PFSK-1 (cell line): ENCODE measurements at regions not wholly inside any gene's neighbourhood (a gene's known extent, or its start where the extent isn't known, plus 50 kb on each side); places are given as distances from the start of the nearest gene placed in this dataset.

Source experiments
- FOXP2 ChIP-seq: optimal IDR thresholded peaks from 2 replicates; pipeline ENCODE3; 2011; ENCODE audit warnings: borderline replicate concordance, control low read depth, inconsistent platforms; ENCODE audit not compliant: insufficient read depth; ENCODE audit errors: extremely low read length, extremely low read depth
- POLR2AphosphoS5 ChIP-seq: IDR thresholded peaks from 2 replicates; pipeline ENCODE4 v1.6.1; 2012; ENCODE audit warnings: low read depth, mild to moderate bottlenecking, control low read depth, low read length, moderate library complexity
- SIN3A ChIP-seq: IDR thresholded peaks from 2 replicates; pipeline ENCODE4 v1.6.1; 2012; ENCODE audit warnings: mild to moderate bottlenecking, low read length, moderate library complexity, borderline replicate concordance; ENCODE audit not compliant: insufficient read depth
- TAF1 ChIP-seq: IDR thresholded peaks from 2 replicates; pipeline ENCODE4 v1.6.1; 2012; ENCODE audit warnings: low read length, control low read depth, borderline replicate concordance; ENCODE audit not compliant: insufficient read depth
- TF ChIP-seq, protein P1 (sequence below), 2 experiments: IDR thresholded peaks; 2 replicates each; pipeline versions ENCODE4 v1.6.1 to v1.8.0; 2011 to 2012; ENCODE audit warnings: low read depth in 2 of 2, low read length in 2 of 2, control low read depth in 1 of 2, inconsistent platforms in 1 of 2, mild to moderate bottlenecking in 1 of 2, moderate library complexity in 1 of 2; ENCODE audit not compliant: insufficient read depth in 1 of 2

DNA sequence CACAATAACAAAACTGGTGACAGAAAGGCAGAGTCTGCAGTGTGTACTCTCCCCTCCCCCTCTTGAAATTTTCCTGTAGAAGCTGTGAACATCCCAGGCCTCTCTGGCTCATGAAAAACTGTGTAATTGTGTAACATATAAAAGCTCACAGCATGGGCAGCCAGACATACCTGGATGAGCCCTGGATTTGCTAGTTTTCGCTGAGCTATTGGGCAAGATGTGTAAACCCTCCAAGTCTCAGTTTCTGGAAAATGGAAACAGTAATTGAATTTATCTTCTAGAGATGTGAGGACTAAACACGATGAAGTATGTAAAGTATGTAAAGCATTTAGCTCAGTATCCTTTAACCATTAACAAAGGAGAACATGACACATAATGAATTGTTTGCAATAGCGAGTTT, 143.2 kb upstream of the ANKH start:
- TF ChIP-seq SIN3A (no peak), TAF1 (no peak), POLR2AphosphoS5 (no peak), FOXP2 (no peak)
- TF ChIP-seq, protein P1, sequence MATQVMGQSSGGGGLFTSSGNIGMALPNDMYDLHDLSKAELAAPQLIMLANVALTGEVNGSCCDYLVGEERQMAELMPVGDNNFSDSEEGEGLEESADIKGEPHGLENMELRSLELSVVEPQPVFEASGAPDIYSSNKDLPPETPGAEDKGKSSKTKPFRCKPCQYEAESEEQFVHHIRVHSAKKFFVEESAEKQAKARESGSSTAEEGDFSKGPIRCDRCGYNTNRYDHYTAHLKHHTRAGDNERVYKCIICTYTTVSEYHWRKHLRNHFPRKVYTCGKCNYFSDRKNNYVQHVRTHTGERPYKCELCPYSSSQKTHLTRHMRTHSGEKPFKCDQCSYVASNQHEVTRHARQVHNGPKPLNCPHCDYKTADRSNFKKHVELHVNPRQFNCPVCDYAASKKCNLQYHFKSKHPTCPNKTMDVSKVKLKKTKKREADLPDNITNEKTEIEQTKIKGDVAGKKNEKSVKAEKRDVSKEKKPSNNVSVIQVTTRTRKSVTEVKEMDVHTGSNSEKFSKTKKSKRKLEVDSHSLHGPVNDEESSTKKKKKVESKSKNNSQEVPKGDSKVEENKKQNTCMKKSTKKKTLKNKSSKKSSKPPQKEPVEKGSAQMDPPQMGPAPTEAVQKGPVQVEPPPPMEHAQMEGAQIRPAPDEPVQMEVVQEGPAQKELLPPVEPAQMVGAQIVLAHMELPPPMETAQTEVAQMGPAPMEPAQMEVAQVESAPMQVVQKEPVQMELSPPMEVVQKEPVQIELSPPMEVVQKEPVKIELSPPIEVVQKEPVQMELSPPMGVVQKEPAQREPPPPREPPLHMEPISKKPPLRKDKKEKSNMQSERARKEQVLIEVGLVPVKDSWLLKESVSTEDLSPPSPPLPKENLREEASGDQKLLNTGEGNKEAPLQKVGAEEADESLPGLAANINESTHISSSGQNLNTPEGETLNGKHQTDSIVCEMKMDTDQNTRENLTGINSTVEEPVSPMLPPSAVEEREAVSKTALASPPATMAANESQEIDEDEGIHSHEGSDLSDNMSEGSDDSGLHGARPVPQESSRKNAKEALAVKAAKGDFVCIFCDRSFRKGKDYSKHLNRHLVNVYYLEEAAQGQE (IDR thresholded peaks at IDR 0.05; ENCODE audit: insufficient read depth in 1 of 2, low read depth in 2 of 2, low read length in 2 of 2) = no peak

DNA sequence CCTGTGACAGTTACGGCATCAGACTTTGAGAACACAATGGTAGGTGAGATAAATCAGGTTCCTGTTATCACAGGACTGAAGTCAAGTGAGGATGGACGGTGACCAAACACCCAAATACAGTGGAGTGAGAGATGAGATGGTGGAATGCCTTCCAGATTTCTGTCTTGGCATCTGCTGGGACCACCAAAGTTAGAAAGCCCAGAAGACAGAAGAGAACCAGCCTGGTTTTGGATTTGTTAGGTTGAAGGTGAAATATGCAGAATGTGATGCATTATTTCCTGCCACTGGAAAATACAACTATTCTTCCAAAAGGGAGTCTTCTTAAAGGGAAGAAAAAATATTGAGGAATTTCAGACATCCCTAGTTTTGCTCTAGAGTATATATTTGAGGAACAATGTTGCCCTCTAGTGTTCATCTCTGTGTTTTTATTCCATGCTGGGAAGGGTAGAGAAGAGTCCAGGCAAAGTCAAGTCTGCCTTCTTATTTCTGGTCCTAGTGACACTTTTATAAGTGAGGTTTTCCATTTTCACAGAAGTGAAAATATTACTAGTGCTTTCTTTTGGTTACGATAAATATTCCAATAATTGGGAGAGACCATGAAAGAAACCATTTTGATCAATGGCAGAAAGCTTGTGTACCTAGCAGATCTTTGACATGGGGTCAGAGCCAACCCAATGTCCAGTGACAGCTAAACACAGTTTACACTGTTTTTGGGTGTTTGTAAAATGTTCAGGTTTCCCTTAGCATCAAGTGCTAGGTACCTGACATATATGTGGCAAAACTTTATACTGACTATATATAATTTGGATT, 142.3 kb upstream of the ANKH start:
- TF ChIP-seq POLR2AphosphoS5 (no peak), SIN3A (no peak), TAF1 (no peak)
- TF ChIP-seq, protein P1 (IDR thresholded peaks at IDR 0.05; ENCODE audit: insufficient read depth in 1 of 2, low read depth in 2 of 2, low read length in 2 of 2) = no peak

DNA sequence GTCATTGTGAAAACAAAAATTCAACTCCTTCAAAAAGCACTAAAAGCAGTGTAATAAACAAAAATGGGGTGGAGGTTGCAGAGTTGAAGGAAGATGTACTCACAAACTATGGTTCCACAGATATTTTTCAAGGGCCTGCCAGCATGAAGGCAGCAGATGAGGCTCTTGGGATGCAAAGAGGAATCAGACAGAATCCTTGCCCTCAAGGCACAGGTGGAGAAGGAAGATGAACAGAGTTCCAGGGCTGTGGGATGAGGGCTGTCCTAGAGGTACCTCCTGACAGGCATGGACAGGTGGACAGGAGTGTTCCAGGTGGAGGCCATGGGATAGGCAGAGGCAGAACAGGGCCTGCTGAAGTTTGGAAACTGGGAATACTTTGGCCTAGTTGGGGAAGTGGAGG, 140.5 kb upstream of the ANKH start:
- TF ChIP-seq, protein P1 (IDR thresholded peaks at IDR 0.05; ENCODE audit: insufficient read depth in 1 of 2, low read depth in 2 of 2, low read length in 2 of 2) = no peak
- TF ChIP-seq POLR2AphosphoS5 = no peak
- TF ChIP-seq FOXP2 = no peak

- TF ChIP-seq, protein P1 (IDR thresholded peaks at IDR 0.05; ENCODE audit: insufficient read depth in 1 of 2, low read depth in 2 of 2, low read length in 2 of 2) = no peak
- TF ChIP-seq SIN3A (no peak), POLR2AphosphoS5 (no peak), TAF1 (no peak)
Observed at GRCh38 chr5:15010936-15011335, 139.4 kb upstream of the ANKH start.

DNA sequence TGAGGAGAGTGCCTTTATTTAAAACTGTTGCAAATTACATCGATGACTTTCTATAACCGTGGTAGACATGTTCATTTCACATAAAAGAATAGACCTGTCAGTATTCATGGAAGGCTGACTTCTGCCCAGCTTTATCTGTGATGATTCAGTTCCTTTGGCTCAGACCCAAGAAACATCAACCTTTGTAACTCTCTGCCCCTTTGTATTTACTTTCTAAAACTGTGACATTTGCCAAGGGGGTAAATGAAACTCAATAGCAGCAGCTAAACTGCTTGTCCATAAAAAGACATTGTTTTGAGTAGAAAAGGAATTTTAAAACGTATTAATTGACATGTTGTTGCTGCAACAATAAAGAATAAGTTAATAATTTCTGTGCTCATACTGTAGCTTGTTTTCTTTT, 137.8 kb upstream of the ANKH start:
- TF ChIP-seq TAF1 = no peak
- no peak for TF ChIP-seq FOXP2
- no peak for TF ChIP-seq POLR2AphosphoS5
- no peak for TF ChIP-seq SIN3A
- TF ChIP-seq, protein P1 (IDR thresholded peaks at IDR 0.05; ENCODE audit: insufficient read depth in 1 of 2, low read depth in 2 of 2, low read length in 2 of 2) = no peak
